GM12873 (cell line): ENCODE measurements at regions not wholly inside any gene's neighbourhood (a gene's known extent, or its start where the extent isn't known, plus 50 kb on each side); places are given as distances from the start of the nearest gene placed in this dataset.

Experiments
- CTCF ChIP-seq: IDR thresholded peaks from 2 replicates; pipeline ENCODE4 v1.5.1; 2012; ENCODE audit warnings: low read depth, mild to moderate bottlenecking, moderate library complexity, low read length, control low read depth; ENCODE audit not compliant: insufficient read depth; ENCODE audit errors: missing control alignments

- no peak for TF ChIP-seq CTCF
These were observed 896.9 kb downstream of the CCSER2 start for GRCh38 chr10:85225311-85225710.

GRCh38 chr10:85226596-85226995 lies 898.2 kb downstream of the CCSER2 start:
- no peak for TF ChIP-seq CTCF

DNA sequence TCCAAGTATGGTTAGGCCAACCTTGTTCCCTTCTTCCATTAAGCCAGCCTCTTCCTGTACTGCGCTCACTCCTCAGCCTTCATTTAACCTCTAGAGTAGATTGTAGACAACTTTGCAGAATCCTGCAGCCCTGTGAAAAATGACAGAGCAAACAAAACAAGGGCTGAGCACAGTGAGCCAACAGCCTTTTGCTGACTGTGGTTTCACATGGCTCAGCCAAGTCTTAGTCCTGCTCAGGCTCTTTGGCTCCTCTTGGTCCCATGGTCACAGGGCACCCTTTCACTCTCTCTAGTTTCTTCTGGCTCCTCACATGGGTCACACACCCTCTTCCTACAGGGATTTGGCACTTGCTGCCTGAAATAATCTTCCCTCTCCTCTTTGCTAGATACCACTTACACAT lies 900.3 kb downstream of the CCSER2 start:
- TF ChIP-seq CTCF, result no peak

- no peak for TF ChIP-seq CTCF
These were observed 903.3 kb downstream of the CCSER2 start for GRCh38 chr10:85231534-85232270.

GRCh38 chr10:85235258-85235657 lies 906.9 kb downstream of the CCSER2 start:
- no peak for TF ChIP-seq CTCF

DNA sequence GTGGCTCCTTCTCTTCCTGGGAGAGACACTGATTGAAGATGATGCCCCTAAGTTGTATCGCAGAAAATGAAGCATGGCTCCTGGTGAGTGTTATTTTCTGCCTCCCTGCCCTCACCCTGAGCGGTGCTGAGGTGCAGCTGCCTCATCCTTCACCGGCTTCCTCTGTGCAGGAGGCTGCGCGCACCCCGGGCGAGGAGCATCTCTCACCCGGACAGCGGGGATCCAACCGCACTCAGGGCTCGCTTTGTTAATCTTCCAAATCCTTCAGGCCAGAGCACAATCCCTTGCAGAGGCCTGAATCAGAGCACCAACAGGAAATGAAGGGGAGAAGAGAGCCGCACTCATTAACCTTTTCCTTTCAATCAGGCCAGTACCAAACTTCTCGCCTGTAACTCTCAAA lies 910.3 kb downstream of the CCSER2 start:
- no peak for TF ChIP-seq CTCF

- no peak for TF ChIP-seq CTCF
These were observed 921.9 kb downstream of the CCSER2 start for GRCh38 chr10:85250304-85250703.
